Neuronal stem cell (in vitro differentiated cells): ENCODE measurements at regions not wholly inside any gene's neighbourhood (a gene's known extent, or its start where the extent isn't known, plus 50 kb on each side); places are given as distances from the start of the nearest gene placed in this dataset.
"Not testable (repeated sequence)": the region's sequence is repeated elsewhere in the genome, so short reads cannot be mapped to it uniquely, and the experiment has no call there.

Experiments
- DNase-seq: peaks from one replicate; pipeline ENCODE4 v3.0.0-alpha.2; 2013; ENCODE audit warnings: low spot score
- H2AFZ ChIP-seq: one replicate; pipeline ENCODE4 v1.6.1; 2013; ENCODE audit warnings: mild to moderate bottlenecking, low read length, inconsistent platforms
- H2AK5ac ChIP-seq: 2 replicates; pipeline ENCODE4 v1.6.1; 2013; ENCODE audit warnings: low read depth, mild to moderate bottlenecking, inconsistent platforms, low read length, moderate library complexity, mixed read lengths
- H2BK120ac ChIP-seq: 2 replicates; pipeline ENCODE4 v1.6.1; 2013; ENCODE audit warnings: low read depth, mild to moderate bottlenecking, inconsistent platforms, low read length, moderate library complexity, mixed read lengths
- H2BK12ac ChIP-seq: one replicate; pipeline ENCODE4 v1.6.1; 2013; ENCODE audit warnings: low read length, inconsistent platforms
- H2BK15ac ChIP-seq: 2 replicates; pipeline ENCODE4 v1.6.1; 2013; ENCODE audit warnings: mild to moderate bottlenecking, low read length, inconsistent platforms, mixed read lengths
- H2BK5ac ChIP-seq: one replicate; pipeline ENCODE4 v1.6.1; 2013; ENCODE audit warnings: inconsistent platforms, mild to moderate bottlenecking, low read length, moderate library complexity
- H3K14ac ChIP-seq: one replicate; pipeline ENCODE4 v1.6.1; 2013; ENCODE audit warnings: low read length, inconsistent platforms
- H3K18ac ChIP-seq: 2 replicates; pipeline ENCODE4 v1.6.1; 2013; ENCODE audit warnings: low read length, inconsistent platforms
- H3K23ac ChIP-seq: 2 replicates; pipeline ENCODE4 v1.6.1; 2013; ENCODE audit warnings: low read depth, mild to moderate bottlenecking, mixed read lengths, low read length, inconsistent platforms; ENCODE audit not compliant: poor library complexity
- H3K27ac ChIP-seq: replicated peaks from 3 replicates; pipeline ENCODE4 v1.5.1; 2013; ENCODE audit warnings: low read length, inconsistent platforms
- H3K27me3 ChIP-seq, 3 experiments: 2 replicates each; pipeline ENCODE4 v1.6.1; 2013; ENCODE audit warnings: low read length in 3 of 3, mild to moderate bottlenecking in 2 of 3, inconsistent platforms in 1 of 3, low read depth in 1 of 3, mixed read lengths in 1 of 3, moderate library complexity in 1 of 3; ENCODE audit not compliant: control insufficient read depth in 3 of 3, insufficient read depth in 3 of 3
- H3K36me3 ChIP-seq, 2 donors: replicated peaks in 1 of 2; 2 replicates each; pipeline ENCODE4 v1.6.1; 2013; ENCODE audit warnings: low read length in 2 of 2; ENCODE audit not compliant: control insufficient read depth in 2 of 2, insufficient read depth in 2 of 2
- H3K4ac ChIP-seq: 2 replicates; pipeline ENCODE4 v1.6.1; 2013; ENCODE audit warnings: inconsistent platforms, mild to moderate bottlenecking, low read length, moderate library complexity
- H3K4me1 ChIP-seq, 2 donors: 1 replicate in 1 of 2; 2 replicates in 1 of 2; pipeline ENCODE4 v1.6.1; 2013; ENCODE audit warnings: low read length in 2 of 2, low read depth in 1 of 2; ENCODE audit not compliant: control insufficient read depth in 2 of 2, insufficient read depth in 1 of 2
- H3K4me2 ChIP-seq: one replicate; pipeline ENCODE4 v1.6.1; 2013; ENCODE audit warnings: mild to moderate bottlenecking, low read length, inconsistent platforms; ENCODE audit not compliant: insufficient read depth, poor library complexity, severe bottlenecking
- H3K4me3 ChIP-seq, 2 donors: 2 replicates each; pipeline ENCODE4 v1.5.1; 2013; ENCODE audit warnings: low read length in 2 of 2, mild to moderate bottlenecking in 2 of 2, inconsistent platforms in 1 of 2, moderate library complexity in 1 of 2
- H3K79me1 ChIP-seq: one replicate; pipeline ENCODE4 v1.6.1; 2013; ENCODE audit warnings: low read depth, mild to moderate bottlenecking, inconsistent platforms, low read length, moderate library complexity
- H3K9ac ChIP-seq: one replicate; pipeline ENCODE4 v1.6.1; 2013; ENCODE audit warnings: mild to moderate bottlenecking, low read depth, low read length, inconsistent platforms; ENCODE audit not compliant: poor library complexity
- H3K9me3 ChIP-seq, 2 donors: replicated peaks in 1 of 2; 2 replicates each; pipeline versions ENCODE3 to v1.6.1; 2013; ENCODE audit warnings: low read length in 2 of 2, mild to moderate bottlenecking in 2 of 2, inconsistent platforms in 1 of 2, low read depth in 1 of 2, mixed read lengths in 1 of 2, moderate library complexity in 1 of 2; ENCODE audit not compliant: control insufficient read depth in 2 of 2, insufficient read depth in 1 of 2
- H4K8ac ChIP-seq: one replicate; pipeline ENCODE4 v1.6.1; 2013; ENCODE audit warnings: low read depth, mild to moderate bottlenecking, inconsistent platforms, low read length, moderate library complexity
- H4K91ac ChIP-seq: one replicate; pipeline ENCODE4 v1.6.1; 2013; ENCODE audit warnings: low read length, low read depth, mild to moderate bottlenecking, inconsistent platforms; ENCODE audit not compliant: poor library complexity
- WGBS, 2 donors: extraction: QIAGEN DNeasy Blood & Tissue Kit; methylation state at CpG; one replicate each; pipeline ENCODE4 v1.1.7; 2013; ENCODE audit warnings: missing lambda C conversion rate in 2 of 2, mixed read lengths in 1 of 2; ENCODE audit not compliant: insufficient read length in 2 of 2, insufficient replicate concordance in 1 of 2; ENCODE audit errors: extremely low coverage in 2 of 2; 5-methylcytosine and 5-hydroxymethylcytosine counted together

GRCh38 chr10:108601851-108602250, 1321.5 kb downstream of the XPNPEP1 start:
- Histone ChIP-seq H3K79me1 (no peaks in the 10 kb centered on the region), H3K27me3 (no peaks in the 10 kb centered on the region), H3K27ac (no peak overlapping the region), H2AFZ (no peak overlapping the region), H3K9me3 (no peaks in the 10 kb centered on the region), H3K4ac (no peak overlapping the region), H3K4me2 (no peak overlapping the region), H2BK120ac (no peak overlapping the region), H3K14ac (no peak overlapping the region), H2BK15ac (no peak overlapping the region), H4K91ac (no peak overlapping the region), H3K18ac (no peak overlapping the region), H3K36me3 (no peaks in the 10 kb centered on the region), H2AK5ac (no peak overlapping the region), H3K9ac (no peak overlapping the region), H2BK12ac (no peak overlapping the region), H2BK5ac (no peak overlapping the region), H3K4me1 (peaks cover 5 to 9% of the 10 kb centered on the region in 2 donors), H3K4me3 (no peak overlapping the region), H4K8ac (no peak overlapping the region), H3K23ac (no peak overlapping the region)
- DNase-seq = no peak
- WGBS, 2 donors = no CpG with 5 or more reads among the region's 2 CpGs

GRCh38 chr10:108600511-108600910, 1322.8 kb downstream of the XPNPEP1 start:
- not testable (repeated sequence) for H3K36me3 ChIP-seq, H2AFZ ChIP-seq, H3K14ac ChIP-seq, H3K79me1 ChIP-seq, H4K91ac ChIP-seq, H2BK12ac ChIP-seq, H2AK5ac ChIP-seq, H3K18ac ChIP-seq, H3K23ac ChIP-seq, H3K27me3 ChIP-seq, H2BK15ac ChIP-seq, H3K4me2 ChIP-seq, DNase-seq, H2BK120ac ChIP-seq, H3K4me1 ChIP-seq, H3K4me3 ChIP-seq, H4K8ac ChIP-seq, H3K27ac ChIP-seq, H3K9me3 ChIP-seq, H3K4ac ChIP-seq, H3K9ac ChIP-seq, H2BK5ac ChIP-seq
- no CpG with 5 or more reads among the region's 4 CpGs for WGBS, 2 donors

- not testable (repeated sequence) for H3K27me3 ChIP-seq, H3K27ac ChIP-seq, H4K8ac ChIP-seq, H3K79me1 ChIP-seq, H3K4me3 ChIP-seq, H3K14ac ChIP-seq, H3K4me2 ChIP-seq, H2BK12ac ChIP-seq, H3K4ac ChIP-seq, H4K91ac ChIP-seq, H2BK5ac ChIP-seq, H3K9me3 ChIP-seq, H2BK15ac ChIP-seq, H3K23ac ChIP-seq, H2AK5ac ChIP-seq, H2AFZ ChIP-seq, H3K9ac ChIP-seq, DNase-seq, H3K36me3 ChIP-seq, H3K18ac ChIP-seq, H2BK120ac ChIP-seq
- H3K4me1 ChIP-seq = peaks cover 6 to 18% of the 10 kb centered on the region in 2 donors
- no CpG with 5 or more reads among the region's 11 CpGs for WGBS, 2 donors
These were observed 1324.0 kb downstream of the XPNPEP1 start for GRCh38 chr10:108599317-108599716.

- no peak for DNase-seq
- Histone ChIP-seq H3K14ac (no peak overlapping the region), H2AFZ (no peak overlapping the region), H2AK5ac (no peak overlapping the region), H3K4ac (no peak overlapping the region), H3K4me1 (peaks cover 6 to 23% of the 10 kb centered on the region in 2 donors), H3K9ac (no peak overlapping the region), H2BK15ac (no peak overlapping the region), H4K8ac (no peak overlapping the region), H3K4me2 (no peak overlapping the region), H3K36me3 (no peaks in the 10 kb centered on the region), H2BK5ac (no peak overlapping the region), H3K27ac (no peak overlapping the region), H2BK120ac (no peak overlapping the region), H3K23ac (no peak overlapping the region), H3K18ac (no peak overlapping the region), H3K27me3 (no peaks in the 10 kb centered on the region), H3K79me1 (no peaks in the 10 kb centered on the region), H4K91ac (no peak overlapping the region), H3K9me3 (no peaks in the 10 kb centered on the region), H3K4me3 (no peak overlapping the region), H2BK12ac (no peak overlapping the region)
These were observed 1324.5 kb downstream of the XPNPEP1 start for GRCh38 chr10:108598831-108599230.
